HEK293 (cell line): ENCODE measurements at regions not wholly inside any gene's neighbourhood (a gene's known extent, or its start where the extent isn't known, plus 50 kb on each side); places are given as distances from the start of the nearest gene placed in this dataset.

Experiments
- CTCF ChIA-PET: fragments of 350-600 bp; formaldehyde crosslinking; extraction: SDS; loops from one replicate; lab custom pipeline; 2021; ENCODE audit warnings: antibody characterized with exemption; lab: Yijun Ruan, JAX
- POLR2A ChIA-PET: fragments of 300-600 bp; formaldehyde crosslinking; extraction: SDS; loops from one replicate; lab custom pipeline; 2020; ENCODE audit warnings: antibody characterized with exemption, inconsistent platforms; lab: Yijun Ruan, JAX
- H3K27ac ChIP-seq: fragments of 200-500 bp; sonication (Bioruptor generic); 2 replicates; pipeline ENCODE4 v1.5.1; 2014; ENCODE audit warnings: low read depth, low read length, control low read depth, inconsistent platforms; ENCODE audit errors: extremely low read depth
- H3K36me3 ChIP-seq, 2 experiments: fragments of 200-500 bp in 1 of 2; sonication (Bioruptor generic) in 1 of 2; 1 replicate in 1 of 2; 2 replicates in 1 of 2; pipeline ENCODE4 v1.5.1; 2014 to 2017; ENCODE audit warnings: inconsistent platforms in 2 of 2, low read length in 2 of 2; ENCODE audit not compliant: control insufficient read depth in 2 of 2, insufficient read depth in 1 of 2
- H3K4me1 ChIP-seq: fragments of 200-500 bp; sonication (Bioruptor generic); 2 replicates; pipeline ENCODE4 v1.5.1; 2014; ENCODE audit warnings: mild to moderate bottlenecking, low read length, inconsistent platforms; ENCODE audit not compliant: control insufficient read depth, insufficient read depth
- H3K4me3 ChIP-seq: 2 replicates; pipeline ENCODE4 v1.5.1; 2011; ENCODE audit warnings: low read depth, mild to moderate bottlenecking, control low read depth, low read length, moderate library complexity
- H3K9me3 ChIP-seq: fragments of 200-500 bp; sonication (Bioruptor generic); 2 replicates; pipeline ENCODE4 v1.5.1; 2014; ENCODE audit warnings: low read depth, low read length, inconsistent platforms; ENCODE audit not compliant: control insufficient read depth, insufficient read depth
- GLI2 ChIP-seq: fragments of 450-650 bp; formaldehyde crosslinking; IDR thresholded peaks from 2 replicates; pipeline ENCODE4; 2017; ENCODE audit warnings: missing biosample characterization, missing genetic modification characterization, low read depth, borderline replicate concordance
- GLIS2 ChIP-seq: fragments of 450-650 bp; formaldehyde crosslinking; IDR thresholded peaks from 2 replicates; pipeline ENCODE4 v1.5.1; 2016; ENCODE audit warnings: missing biosample characterization, missing genetic modification characterization
- KLF9 ChIP-seq: fragments of 450-650 bp; formaldehyde crosslinking; IDR thresholded peaks from 2 replicates; pipeline ENCODE4 v1.5.1; 2016; ENCODE audit warnings: missing biosample characterization, missing genetic modification characterization, low read depth
- MZF1 ChIP-seq: fragments of 450-650 bp; formaldehyde crosslinking; IDR thresholded peaks from 2 replicates; pipeline ENCODE4 v1.5.1; 2017; ENCODE audit warnings: missing biosample characterization, missing genetic modification characterization, borderline replicate concordance
- REPIN1 ChIP-seq: fragments of 450-650 bp; formaldehyde crosslinking; IDR thresholded peaks from 2 replicates; pipeline ENCODE4 v1.5.1; 2017; ENCODE audit warnings: missing biosample characterization, missing genetic modification characterization, low read depth
- SP2 ChIP-seq: fragments of 450-650 bp; formaldehyde crosslinking; IDR thresholded peaks from 2 replicates; pipeline ENCODE4 v1.5.1; 2016; ENCODE audit warnings: missing biosample characterization, missing genetic modification characterization
- WT1 ChIP-seq: fragments of 450-650 bp; formaldehyde crosslinking; IDR thresholded peaks from 2 replicates; pipeline ENCODE4 v1.5.1; 2016; ENCODE audit warnings: missing biosample characterization, missing genetic modification characterization
- ZBTB17 ChIP-seq: fragments of 450-650 bp; formaldehyde crosslinking; IDR thresholded peaks from 2 replicates; pipeline ENCODE4 v1.5.1; 2016; ENCODE audit warnings: missing biosample characterization, missing genetic modification characterization
- ZNF121 ChIP-seq: fragments of 450-650 bp; formaldehyde crosslinking; IDR thresholded peaks from 2 replicates; pipeline ENCODE4 v1.5.1; 2016; ENCODE audit warnings: missing biosample characterization, missing genetic modification characterization
- ZNF138 ChIP-seq: fragments of 450-650 bp; formaldehyde crosslinking; IDR thresholded peaks from 2 replicates; pipeline ENCODE4 v1.5.1; 2016; ENCODE audit warnings: missing biosample characterization, missing genetic modification characterization, borderline replicate concordance
- ZNF146 ChIP-seq: fragments of 450-650 bp; formaldehyde crosslinking; IDR thresholded peaks from 2 replicates; pipeline ENCODE4 v1.5.1; 2016; ENCODE audit warnings: missing biosample characterization, missing genetic modification characterization
- ZNF155 ChIP-seq: fragments of 450-650 bp; formaldehyde crosslinking; IDR thresholded peaks from 2 replicates; pipeline ENCODE4 v1.5.1; 2016; ENCODE audit warnings: missing biosample characterization, missing genetic modification characterization
- ZNF19 ChIP-seq: fragments of 450-650 bp; formaldehyde crosslinking; IDR thresholded peaks from 2 replicates; pipeline ENCODE4; 2016; ENCODE audit warnings: missing biosample characterization, missing genetic modification characterization, low read depth
- ZNF2 ChIP-seq: fragments of 450-650 bp; formaldehyde crosslinking; IDR thresholded peaks from 2 replicates; pipeline ENCODE4 v1.5.1; 2016; ENCODE audit warnings: missing biosample characterization, missing genetic modification characterization
- ZNF202 ChIP-seq: fragments of 450-650 bp; formaldehyde crosslinking; IDR thresholded peaks from 2 replicates; pipeline ENCODE4 v1.5.1; 2016; ENCODE audit warnings: missing biosample characterization, missing genetic modification characterization, borderline replicate concordance
- ZNF510 ChIP-seq: fragments of 450-650 bp; formaldehyde crosslinking; IDR thresholded peaks from 2 replicates; pipeline ENCODE4 v1.5.1; 2018; ENCODE audit warnings: mild to moderate bottlenecking, missing genetic modification characterization, missing biosample characterization; ENCODE audit not compliant: insufficient replicate concordance
- ZNF600 ChIP-seq: fragments of 450-650 bp; formaldehyde crosslinking; IDR thresholded peaks from 2 replicates; pipeline ENCODE4 v1.5.1; 2016; ENCODE audit warnings: missing biosample characterization, missing genetic modification characterization
- ZNF791 ChIP-seq: fragments of 450-650 bp; formaldehyde crosslinking; IDR thresholded peaks from 2 replicates; pipeline ENCODE4 v1.5.1; 2016; ENCODE audit warnings: missing biosample characterization, missing genetic modification characterization
- TF ChIP-seq, protein P1 (sequence below): fragments of 450-650 bp; formaldehyde crosslinking; IDR thresholded peaks from 2 replicates; pipeline ENCODE4 v1.5.1; 2016; ENCODE audit warnings: missing biosample characterization, missing genetic modification characterization
- TF ChIP-seq, protein P2 (sequence below): fragments of 450-650 bp; formaldehyde crosslinking; IDR thresholded peaks from 2 replicates; pipeline ENCODE4 v1.5.1; 2017; ENCODE audit warnings: missing biosample characterization, missing genetic modification characterization
- TF ChIP-seq, protein P3 (sequence below): fragments of 450-650 bp; formaldehyde crosslinking; IDR thresholded peaks from 2 replicates; pipeline ENCODE4 v1.5.0; 2017; ENCODE audit warnings: missing biosample characterization, missing genetic modification characterization, borderline replicate concordance
- TF ChIP-seq, protein P4 (sequence below): sonication (generic); formaldehyde crosslinking; IDR thresholded peaks from 2 replicates; pipeline ENCODE4 v1.8.1; 2022; ENCODE audit warnings: mild to moderate bottlenecking, moderate library complexity, missing genetic modification reagents
- TF ChIP-seq, protein P5 (sequence below): fragments of 450-650 bp; formaldehyde crosslinking; IDR thresholded peaks from 2 replicates; pipeline ENCODE4 v1.5.1; 2016; ENCODE audit warnings: missing biosample characterization, missing genetic modification characterization
- TF ChIP-seq, protein P6 (sequence below): fragments of 450-650 bp; formaldehyde crosslinking; IDR thresholded peaks from 2 replicates; pipeline ENCODE4 v1.5.1; 2016; ENCODE audit warnings: missing biosample characterization, missing genetic modification characterization

DNA sequence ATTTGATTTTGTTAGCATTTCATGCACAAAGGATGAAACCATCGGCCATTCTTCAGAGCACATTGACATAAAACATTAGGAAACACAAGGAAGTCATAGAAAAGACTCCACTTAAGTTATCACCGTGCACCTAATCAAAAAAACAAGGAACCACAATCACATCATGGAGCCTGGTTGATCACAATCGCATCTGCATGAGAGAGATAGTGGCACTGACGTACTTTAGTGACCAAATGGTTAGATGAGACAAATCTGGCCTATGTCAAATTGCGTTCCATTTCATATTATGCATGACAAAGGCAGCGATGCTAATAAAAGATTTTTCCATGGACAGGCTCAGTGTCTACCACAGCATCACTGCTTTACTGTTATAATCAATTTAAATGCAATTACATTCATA is 571.8 kb upstream of the ADGRL2 start:
- ChIA-PET POLR2A (no interaction called here), CTCF (interaction anchor here (0.6 kb wide), 1 partner anchor 865 kb away, joined by 3 read pairs; no protein-coding TSS in a partner anchor)
- H3K27ac ChIP-seq = no peak overlapping the region
- no peak overlapping the region for H3K4me3 ChIP-seq
- TF ChIP-seq ZNF791 (no peak), ZNF121 (tag by site-specific recombination) (no peak), GLI2 (tag by site-specific recombination) (no peak), ZNF2 (tag by site-specific recombination) (no peak), ZNF510 (tag by site-specific recombination) (no peak), SP2 (tag by site-specific recombination) (no peak), REPIN1 (tag by site-specific recombination) (no peak), ZNF155 (tag by site-specific recombination) (no peak), ZBTB17 (tag by site-specific recombination) (no peak)
- TF ChIP-seq, protein P1, sequence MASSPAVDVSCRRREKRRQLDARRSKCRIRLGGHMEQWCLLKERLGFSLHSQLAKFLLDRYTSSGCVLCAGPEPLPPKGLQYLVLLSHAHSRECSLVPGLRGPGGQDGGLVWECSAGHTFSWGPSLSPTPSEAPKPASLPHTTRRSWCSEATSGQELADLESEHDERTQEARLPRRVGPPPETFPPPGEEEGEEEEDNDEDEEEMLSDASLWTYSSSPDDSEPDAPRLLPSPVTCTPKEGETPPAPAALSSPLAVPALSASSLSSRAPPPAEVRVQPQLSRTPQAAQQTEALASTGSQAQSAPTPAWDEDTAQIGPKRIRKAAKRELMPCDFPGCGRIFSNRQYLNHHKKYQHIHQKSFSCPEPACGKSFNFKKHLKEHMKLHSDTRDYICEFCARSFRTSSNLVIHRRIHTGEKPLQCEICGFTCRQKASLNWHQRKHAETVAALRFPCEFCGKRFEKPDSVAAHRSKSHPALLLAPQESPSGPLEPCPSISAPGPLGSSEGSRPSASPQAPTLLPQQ (tag by site-specific recombination) = no peak
- peaks cover 10% of the 10 kb centered on the region for H3K4me1 ChIP-seq
- no peaks in the 10 kb centered on the region for H3K36me3 ChIP-seq
- H3K9me3 ChIP-seq = no peaks in the 10 kb centered on the region

DNA sequence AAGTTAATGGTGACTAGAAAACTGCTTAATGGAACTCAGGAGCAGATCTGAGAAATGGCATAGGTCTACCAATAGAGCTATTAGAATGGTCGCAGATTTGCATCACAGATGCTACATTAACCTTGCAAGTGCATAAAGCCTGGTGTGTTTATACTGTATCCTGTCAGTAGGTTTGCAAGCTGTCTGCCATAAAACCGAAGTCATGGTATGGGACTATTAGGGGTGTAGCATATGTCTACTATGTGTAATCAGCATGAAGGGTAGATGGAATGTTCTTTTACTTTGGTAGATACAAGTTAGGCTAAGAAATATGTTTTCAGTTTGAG is 574.2 kb upstream of the ADGRL2 start:
- ChIA-PET POLR2A (no interaction called here), CTCF (interaction anchor here (1.1 kb wide), 1 partner anchor 12 kb away, joined by 3 read pairs; no protein-coding TSS in a partner anchor)
- Histone ChIP-seq H3K36me3 (no peaks in the 10 kb centered on the region), H3K4me3 (no peak overlapping the region), H3K27ac (no peak overlapping the region), H3K4me1 (peaks cover 4% of the 10 kb centered on the region; the same call in 1 of the 2 replicates), H3K9me3 (no peaks in the 10 kb centered on the region)
- TF ChIP-seq ZNF146 (tag by site-specific recombination) (no peak), GLIS2 (tag by site-specific recombination) (no peak), WT1 (tag by site-specific recombination) (no peak), ZNF138 (tag by site-specific recombination) (no peak), ZNF19 (no peak), MZF1 (tag by site-specific recombination) (no peak), KLF9 (tag by site-specific recombination) (no peak), ZNF600 (tag by site-specific recombination) (no peak), ZNF202 (tag by site-specific recombination) (no peak)
- TF ChIP-seq, protein P2, sequence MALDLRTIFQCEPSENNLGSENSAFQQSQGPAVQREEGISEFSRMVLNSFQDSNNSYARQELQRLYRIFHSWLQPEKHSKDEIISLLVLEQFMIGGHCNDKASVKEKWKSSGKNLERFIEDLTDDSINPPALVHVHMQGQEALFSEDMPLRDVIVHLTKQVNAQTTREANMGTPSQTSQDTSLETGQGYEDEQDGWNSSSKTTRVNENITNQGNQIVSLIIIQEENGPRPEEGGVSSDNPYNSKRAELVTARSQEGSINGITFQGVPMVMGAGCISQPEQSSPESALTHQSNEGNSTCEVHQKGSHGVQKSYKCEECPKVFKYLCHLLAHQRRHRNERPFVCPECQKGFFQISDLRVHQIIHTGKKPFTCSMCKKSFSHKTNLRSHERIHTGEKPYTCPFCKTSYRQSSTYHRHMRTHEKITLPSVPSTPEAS (tag by site-specific recombination) = no peak
- TF ChIP-seq, protein P3, sequence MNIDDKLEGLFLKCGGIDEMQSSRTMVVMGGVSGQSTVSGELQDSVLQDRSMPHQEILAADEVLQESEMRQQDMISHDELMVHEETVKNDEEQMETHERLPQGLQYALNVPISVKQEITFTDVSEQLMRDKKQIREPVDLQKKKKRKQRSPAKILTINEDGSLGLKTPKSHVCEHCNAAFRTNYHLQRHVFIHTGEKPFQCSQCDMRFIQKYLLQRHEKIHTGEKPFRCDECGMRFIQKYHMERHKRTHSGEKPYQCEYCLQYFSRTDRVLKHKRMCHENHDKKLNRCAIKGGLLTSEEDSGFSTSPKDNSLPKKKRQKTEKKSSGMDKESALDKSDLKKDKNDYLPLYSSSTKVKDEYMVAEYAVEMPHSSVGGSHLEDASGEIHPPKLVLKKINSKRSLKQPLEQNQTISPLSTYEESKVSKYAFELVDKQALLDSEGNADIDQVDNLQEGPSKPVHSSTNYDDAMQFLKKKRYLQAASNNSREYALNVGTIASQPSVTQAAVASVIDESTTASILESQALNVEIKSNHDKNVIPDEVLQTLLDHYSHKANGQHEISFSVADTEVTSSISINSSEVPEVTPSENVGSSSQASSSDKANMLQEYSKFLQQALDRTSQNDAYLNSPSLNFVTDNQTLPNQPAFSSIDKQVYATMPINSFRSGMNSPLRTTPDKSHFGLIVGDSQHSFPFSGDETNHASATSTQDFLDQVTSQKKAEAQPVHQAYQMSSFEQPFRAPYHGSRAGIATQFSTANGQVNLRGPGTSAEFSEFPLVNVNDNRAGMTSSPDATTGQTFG = no peak
- TF ChIP-seq, protein P4, sequence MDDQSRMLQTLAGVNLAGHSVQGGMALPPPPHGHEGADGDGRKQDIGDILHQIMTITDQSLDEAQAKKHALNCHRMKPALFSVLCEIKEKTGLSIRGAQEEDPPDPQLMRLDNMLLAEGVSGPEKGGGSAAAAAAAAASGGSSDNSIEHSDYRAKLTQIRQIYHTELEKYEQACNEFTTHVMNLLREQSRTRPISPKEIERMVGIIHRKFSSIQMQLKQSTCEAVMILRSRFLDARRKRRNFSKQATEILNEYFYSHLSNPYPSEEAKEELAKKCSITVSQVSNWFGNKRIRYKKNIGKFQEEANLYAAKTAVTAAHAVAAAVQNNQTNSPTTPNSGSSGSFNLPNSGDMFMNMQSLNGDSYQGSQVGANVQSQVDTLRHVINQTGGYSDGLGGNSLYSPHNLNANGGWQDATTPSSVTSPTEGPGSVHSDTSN (CRISPR knock-in tag) = no peak
- TF ChIP-seq, protein P5, sequence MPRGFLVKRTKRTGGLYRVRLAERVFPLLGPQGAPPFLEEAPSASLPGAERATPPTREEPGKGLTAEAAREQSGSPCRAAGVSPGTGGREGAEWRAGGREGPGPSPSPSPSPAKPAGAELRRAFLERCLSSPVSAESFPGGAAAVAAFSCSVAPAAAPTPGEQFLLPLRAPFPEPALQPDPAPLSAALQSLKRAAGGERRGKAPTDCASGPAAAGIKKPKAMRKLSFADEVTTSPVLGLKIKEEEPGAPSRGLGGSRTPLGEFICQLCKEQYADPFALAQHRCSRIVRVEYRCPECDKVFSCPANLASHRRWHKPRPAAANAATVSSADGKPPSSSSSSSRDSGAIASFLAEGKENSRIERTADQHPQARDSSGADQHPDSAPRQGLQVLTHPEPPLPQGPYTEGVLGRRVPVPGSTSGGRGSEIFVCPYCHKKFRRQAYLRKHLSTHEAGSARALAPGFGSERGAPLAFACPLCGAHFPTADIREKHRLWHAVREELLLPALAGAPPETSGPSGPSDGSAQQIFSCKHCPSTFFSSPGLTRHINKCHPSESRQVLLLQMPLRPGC (tag by site-specific recombination) = no peak
- TF ChIP-seq, protein P1 (tag by site-specific recombination) = no peak
- TF ChIP-seq, protein P6, sequence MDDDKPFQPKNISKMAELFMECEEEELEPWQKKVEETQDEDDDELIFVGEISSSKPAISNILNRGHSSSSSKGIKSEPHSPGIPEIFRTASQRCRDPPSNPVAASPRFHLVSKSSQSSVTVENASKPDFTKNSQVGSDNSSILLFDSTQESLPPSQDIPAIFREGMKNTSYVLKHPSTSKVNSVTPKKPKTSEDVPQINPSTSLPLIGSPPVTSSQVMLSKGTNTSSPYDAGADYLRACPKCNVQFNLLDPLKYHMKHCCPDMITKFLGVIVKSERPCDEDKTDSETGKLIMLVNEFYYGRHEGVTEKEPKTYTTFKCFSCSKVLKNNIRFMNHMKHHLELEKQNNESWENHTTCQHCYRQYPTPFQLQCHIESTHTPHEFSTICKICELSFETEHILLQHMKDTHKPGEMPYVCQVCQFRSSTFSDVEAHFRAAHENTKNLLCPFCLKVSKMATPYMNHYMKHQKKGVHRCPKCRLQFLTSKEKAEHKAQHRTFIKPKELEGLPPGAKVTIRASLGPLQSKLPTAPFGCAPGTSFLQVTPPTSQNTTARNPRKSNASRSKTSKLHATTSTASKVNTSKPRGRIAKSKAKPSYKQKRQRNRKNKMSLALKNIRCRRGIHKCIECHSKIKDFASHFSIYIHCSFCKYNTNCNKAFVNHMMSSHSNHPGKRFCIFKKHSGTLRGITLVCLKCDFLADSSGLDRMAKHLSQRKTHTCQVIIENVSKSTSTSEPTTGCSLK (tag by site-specific recombination) = no peak
